GM21723 (cell line): ENCODE measurements at regions not wholly inside any gene's neighbourhood (a gene's known extent, or its start where the extent isn't known, plus 50 kb on each side); places are given as distances from the start of the nearest gene placed in this dataset.
"Not testable (repeated sequence)": the region's sequence is repeated elsewhere in the genome, so short reads cannot be mapped to it uniquely, and the experiment has no call there.

Source experiments
- ATAC-seq: cut with Tn5 transposase; IDR thresholded peaks from one replicate; pipeline ENCODE4 v1.9.1; 2021; ENCODE audit warnings: mild to moderate bottlenecking, moderate library complexity; ENCODE audit not compliant: unreplicated experiment

DNA sequence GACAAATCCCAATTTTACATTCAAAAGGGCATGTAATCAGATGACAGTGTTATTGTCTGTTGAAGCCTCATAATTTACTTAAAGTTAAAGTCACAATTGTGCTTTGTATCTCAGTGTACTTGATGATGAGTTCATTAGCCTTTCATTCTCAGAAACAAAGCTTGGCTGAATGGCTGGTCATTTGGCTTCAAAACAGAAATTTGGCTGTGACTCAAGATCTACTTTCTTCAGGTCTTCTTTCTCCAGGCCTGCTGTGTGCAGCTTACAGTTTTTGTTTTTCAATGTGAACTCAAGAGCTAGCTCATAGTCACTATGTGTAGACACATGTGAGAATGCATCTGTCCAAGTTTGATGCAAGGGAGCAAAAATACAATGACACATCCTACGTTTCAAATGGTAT lies 2003.6 kb upstream of the WWC1 start:
- no peak for ATAC-seq

- ATAC-seq, result not testable (repeated sequence)
Observed at GRCh38 chr5:166291800-166292199, 1999.6 kb upstream of the WWC1 start.

DNA sequence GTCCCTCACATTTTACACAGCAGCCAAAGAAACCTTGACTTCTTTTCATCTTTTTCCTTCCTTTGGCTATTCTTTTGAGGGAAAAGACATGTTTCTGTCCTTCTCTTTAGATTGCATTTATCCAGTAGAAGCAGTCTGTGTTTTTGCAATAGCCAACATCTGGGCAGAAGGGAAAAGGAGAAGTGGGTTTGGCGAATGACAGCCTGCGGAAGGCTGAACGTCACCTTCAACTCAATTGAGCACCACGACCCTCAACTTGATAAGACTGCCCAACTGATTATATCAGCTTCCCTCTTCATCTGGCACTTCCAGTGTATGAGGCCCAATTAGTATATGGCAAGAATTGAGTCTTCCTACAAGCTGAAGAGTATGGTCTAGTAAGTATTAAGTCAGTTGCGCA lies 1997.6 kb upstream of the WWC1 start:
- ATAC-seq, result no peak

DNA sequence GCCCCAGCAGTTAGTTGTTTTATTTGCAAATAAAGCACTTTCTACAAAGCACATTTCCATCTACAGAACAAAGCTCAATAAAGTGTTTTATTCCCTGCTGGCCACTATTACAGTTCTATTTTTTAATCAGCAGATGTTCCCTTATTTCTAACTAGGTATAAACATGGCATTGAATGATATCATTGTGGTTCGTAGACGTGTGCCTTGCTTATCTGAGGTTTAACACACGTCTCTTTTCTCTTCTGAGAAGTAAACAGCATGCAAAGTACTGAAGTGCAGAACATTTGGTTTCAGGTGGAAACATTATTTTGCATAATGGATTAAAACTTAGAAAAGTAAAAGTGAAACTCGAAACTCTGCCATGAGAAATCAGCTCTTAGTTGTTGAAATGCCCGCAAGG lies 1989.3 kb upstream of the WWC1 start:
- no peak for ATAC-seq

GRCh38 chr5:166317425-166317824 lies 1974.0 kb upstream of the WWC1 start:
- ATAC-seq, result no peak

GRCh38 chr5:166320920-166321480 lies 1970.4 kb upstream of the WWC1 start:
- no peak for ATAC-seq

GRCh38 chr5:166324372-166324771 lies 1967.1 kb upstream of the WWC1 start:
- no peak for ATAC-seq

- no peak for ATAC-seq
Observed at GRCh38 chr5:166329149-166329800, 1962.2 kb upstream of the WWC1 start.

- ATAC-seq, result no peak
Observed at GRCh38 chr5:166330036-166330435, 1961.4 kb upstream of the WWC1 start.

- no peak for ATAC-seq
Observed at GRCh38 chr5:166331521-166331920, 1959.9 kb upstream of the WWC1 start.

- no peak for ATAC-seq
Observed at GRCh38 chr5:166338801-166339200, 1952.6 kb upstream of the WWC1 start.

GRCh38 chr5:166340039-166340438 lies 1951.4 kb upstream of the WWC1 start:
- ATAC-seq, result no peak

DNA sequence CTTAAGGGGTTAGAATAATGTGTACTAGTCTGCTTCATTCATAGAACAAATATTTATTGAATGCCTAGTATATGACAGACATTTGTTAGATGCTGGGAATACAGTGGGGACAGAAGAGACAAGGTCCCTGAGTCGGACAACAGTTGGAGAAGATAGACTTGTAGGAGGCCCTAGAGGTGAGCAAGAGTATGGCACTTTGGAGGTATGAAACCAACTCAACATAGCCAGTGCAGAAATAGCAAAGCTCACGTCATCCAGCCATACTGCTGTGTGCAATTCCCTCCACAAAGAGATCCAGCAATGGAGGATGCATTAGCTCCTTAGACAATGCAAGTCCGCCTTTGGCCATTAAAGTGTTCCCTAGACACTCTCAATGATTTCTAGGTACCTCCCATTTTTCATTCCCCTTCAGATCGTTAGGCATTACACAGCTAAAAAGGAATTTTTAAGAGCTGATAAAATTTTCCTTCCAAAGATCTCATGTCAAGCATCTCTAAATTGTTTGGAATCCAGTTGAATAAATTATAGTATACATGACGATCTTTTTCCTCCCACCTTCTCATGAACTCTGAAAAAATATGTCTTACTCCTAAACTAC lies 1949.6 kb upstream of the WWC1 start:
- no peak for ATAC-seq

GRCh38 chr5:166342402-166342801 lies 1949.0 kb upstream of the WWC1 start:
- no peak for ATAC-seq

GRCh38 chr5:166346726-166347374 lies 1944.6 kb upstream of the WWC1 start:
- no peak for ATAC-seq

DNA sequence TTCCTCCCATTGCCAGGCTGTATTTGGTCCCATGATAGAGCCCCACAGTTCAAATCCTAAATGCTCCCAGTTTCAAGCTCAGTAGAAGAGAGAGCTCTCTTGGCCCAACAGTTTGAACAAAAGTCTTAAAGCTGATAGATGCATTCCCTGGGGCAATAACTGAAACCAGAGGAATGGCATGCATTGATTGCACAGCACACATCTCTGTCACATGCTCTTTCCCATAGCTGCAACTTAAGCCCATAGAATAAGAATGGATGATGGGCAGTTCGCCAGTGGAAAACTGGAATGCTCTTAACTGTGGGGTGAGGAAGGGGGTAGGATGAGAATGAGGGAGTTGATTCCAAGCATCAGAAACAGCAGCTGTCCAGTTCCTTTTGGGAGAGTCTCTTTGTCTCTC lies 1942.4 kb upstream of the WWC1 start:
- ATAC-seq, result no peak

DNA sequence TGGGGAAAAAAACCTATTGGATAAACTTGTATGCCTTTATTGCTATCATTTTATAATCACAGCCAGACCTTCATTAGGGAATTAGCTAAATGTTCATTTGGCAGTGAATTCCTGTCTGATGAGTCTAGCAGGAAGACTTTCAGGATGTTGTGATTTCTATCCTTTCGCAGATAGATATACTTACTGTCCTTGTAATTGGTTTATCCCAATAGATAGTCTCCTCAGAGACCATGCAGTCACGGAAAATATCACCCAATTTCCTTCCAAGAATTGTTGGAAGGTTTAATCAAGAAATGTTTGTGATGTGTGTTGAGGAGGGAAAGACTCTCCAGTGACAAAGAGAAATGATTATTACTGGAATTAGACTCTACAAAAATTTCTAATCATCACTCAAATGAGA lies 1937.9 kb upstream of the WWC1 start:
- no peak for ATAC-seq

DNA sequence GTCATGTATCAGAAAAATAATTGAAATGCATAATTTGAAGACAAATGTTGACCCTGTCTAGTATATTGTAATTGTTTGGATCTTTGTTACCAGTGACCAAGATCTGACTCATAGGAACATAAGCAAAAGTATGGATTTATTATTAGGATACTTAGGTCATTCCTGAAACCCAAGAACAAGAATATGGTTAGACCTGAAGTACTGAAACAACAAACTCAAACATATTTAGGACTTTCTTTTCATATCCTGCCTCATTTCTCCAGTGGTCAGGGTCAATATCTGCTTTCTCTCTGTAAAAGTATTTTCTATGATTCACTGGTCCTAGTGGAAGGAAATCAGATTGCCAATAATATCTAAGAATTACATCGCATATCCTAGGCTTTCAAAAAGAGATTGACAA lies 1937.1 kb upstream of the WWC1 start:
- no peak for ATAC-seq

GRCh38 chr5:166356096-166356495 lies 1935.3 kb upstream of the WWC1 start:
- no peak for ATAC-seq

- no peak for ATAC-seq
Observed at GRCh38 chr5:166358127-166358830, 1933.2 kb upstream of the WWC1 start.

- ATAC-seq, result no peak
Observed at GRCh38 chr5:166363087-166363760, 1928.2 kb upstream of the WWC1 start.
